Stomach (tissue), 4 donors: ENCODE measurements at regions not wholly inside any gene's neighbourhood (a gene's known extent, or its start where the extent isn't known, plus 50 kb on each side); places are given as distances from the start of the nearest gene placed in this dataset.

Experiments
- CTCF ChIP-seq, 7 experiments: fragments of 450-650 bp in 4 of 7; fragments of 200-600 bp in 3 of 7; sonication (generic) in 3 of 7; IDR thresholded peaks; one replicate each; pipeline ENCODE4 v1.5.1; 2016 to 2019; ENCODE audit warnings: antibody characterized with exemption in 7 of 7, control low read depth in 2 of 7, mild to moderate bottlenecking in 1 of 7
- EP300 ChIP-seq: sonication (generic); formaldehyde crosslinking; IDR thresholded peaks from one replicate; pipeline ENCODE4 v1.6.1; 2017; ENCODE audit warnings: antibody characterized with exemption
- POLR2A ChIP-seq, 4 donors: fragments of 450-650 bp; IDR thresholded peaks; one replicate each; pipeline ENCODE4 v1.6.1; 2016; ENCODE audit warnings: antibody characterized with exemption in 4 of 4, control low read depth in 2 of 4, mild to moderate bottlenecking in 1 of 4, moderate library complexity in 1 of 4

GRCh38 chr14:84579292-84579691, 950.7 kb upstream of the FLRT2 start:
- TF ChIP-seq CTCF (IDR thresholded peaks at IDR 0.05) (no peak), POLR2A (IDR thresholded peaks at IDR 0.05) (no peak), EP300 (no peak)
